Trophoblast cell (in vitro differentiated cells and primary cell): ENCODE measurements at regions not wholly inside any gene's neighbourhood (a gene's known extent, or its start where the extent isn't known, plus 50 kb on each side); places are given as distances from the start of the nearest gene placed in this dataset.

ENCODE experiments used
- DNase-seq, 2 donors: peaks; one replicate each; pipeline ENCODE4 v3.0.0-alpha.2; 2016
- H2AFZ ChIP-seq: 2 replicates; pipeline ENCODE4 v1.6.1; 2013; ENCODE audit warnings: low read length, moderate library complexity, mild to moderate bottlenecking; ENCODE audit not compliant: insufficient read depth, poor library complexity
- H2AK5ac ChIP-seq: 2 replicates; pipeline ENCODE4 v1.6.1; 2013; ENCODE audit warnings: mild to moderate bottlenecking, low read length
- H2BK120ac ChIP-seq: 2 replicates; pipeline ENCODE4 v1.6.1; 2013; ENCODE audit warnings: low read length, mild to moderate bottlenecking, moderate library complexity; ENCODE audit not compliant: insufficient read depth, poor library complexity
- H2BK12ac ChIP-seq: 2 replicates; pipeline ENCODE4 v1.6.1; 2013; ENCODE audit warnings: mild to moderate bottlenecking, low read length, moderate library complexity
- H2BK5ac ChIP-seq: 2 replicates; pipeline ENCODE4 v1.6.1; 2013; ENCODE audit warnings: low read length, low read depth, moderate library complexity, mild to moderate bottlenecking; ENCODE audit not compliant: poor library complexity
- H3K14ac ChIP-seq: 2 replicates; pipeline ENCODE4 v1.6.1; 2013; ENCODE audit warnings: mild to moderate bottlenecking, low read length
- H3K18ac ChIP-seq: 2 replicates; pipeline ENCODE4 v1.6.1; 2013; ENCODE audit warnings: mild to moderate bottlenecking, low read length
- H3K23ac ChIP-seq: 2 replicates; pipeline ENCODE4 v1.6.1; 2013; ENCODE audit warnings: low read length
- H3K27ac ChIP-seq: 2 replicates; pipeline ENCODE4 v1.5.1; 2013; ENCODE audit warnings: low read depth, mild to moderate bottlenecking, inconsistent platforms, low read length, moderate library complexity
- H3K27me3 ChIP-seq: 2 replicates; pipeline ENCODE4 v1.6.1; 2013; ENCODE audit warnings: inconsistent platforms, mild to moderate bottlenecking, low read length, moderate library complexity; ENCODE audit not compliant: insufficient read depth
- H3K36me3 ChIP-seq, 2 experiments: 1 replicate in 1 of 2; 2 replicates in 1 of 2; pipeline ENCODE4 v1.6.1; 2013; ENCODE audit warnings: low read length in 2 of 2, mild to moderate bottlenecking in 2 of 2, moderate library complexity in 1 of 2; ENCODE audit not compliant: insufficient read depth in 2 of 2, control insufficient read depth in 1 of 2
- H3K4ac ChIP-seq: 2 replicates; pipeline ENCODE4 v1.6.1; 2013; ENCODE audit warnings: low read depth, mild to moderate bottlenecking, low read length, moderate library complexity
- H3K4me1 ChIP-seq, 2 experiments: 1 replicate in 1 of 2; 2 replicates in 1 of 2; pipeline ENCODE4 v1.6.1; 2013; ENCODE audit warnings: low read length in 2 of 2, mild to moderate bottlenecking in 2 of 2, moderate library complexity in 1 of 2; ENCODE audit not compliant: insufficient read depth in 2 of 2, control insufficient read depth in 1 of 2
- H3K4me2 ChIP-seq: 2 replicates; pipeline ENCODE4 v1.6.1; 2013; ENCODE audit warnings: inconsistent platforms, mild to moderate bottlenecking, low read length, moderate library complexity
- H3K4me3 ChIP-seq: 2 replicates; pipeline ENCODE4 v1.5.1; 2013; ENCODE audit warnings: mild to moderate bottlenecking, low read depth, low read length, inconsistent platforms
- H3K79me1 ChIP-seq: one replicate; pipeline ENCODE4 v1.6.1; 2013; ENCODE audit warnings: low read length
- H3K79me2 ChIP-seq: 2 replicates; pipeline ENCODE4 v1.6.1; 2013; ENCODE audit warnings: low read length, mild to moderate bottlenecking; ENCODE audit not compliant: control insufficient read depth, insufficient read depth, poor library complexity
- H3K9ac ChIP-seq: 2 replicates; pipeline ENCODE4 v1.6.1; 2013; ENCODE audit warnings: mild to moderate bottlenecking, low read length
- H3K9me3 ChIP-seq: 2 replicates; pipeline ENCODE4 v1.6.1; 2013; ENCODE audit warnings: low read depth, mild to moderate bottlenecking, control low read depth, inconsistent platforms, low read length; ENCODE audit not compliant: insufficient read depth
- H4K12ac ChIP-seq: 2 replicates; pipeline ENCODE4 v1.6.1; 2013; ENCODE audit warnings: low read depth, mild to moderate bottlenecking, low read length, moderate library complexity
- H4K8ac ChIP-seq: 2 replicates; pipeline ENCODE4 v1.6.1; 2013; ENCODE audit warnings: low read depth, mild to moderate bottlenecking, low read length, moderate library complexity
- H4K91ac ChIP-seq: one replicate; pipeline ENCODE4 v1.6.1; 2013; ENCODE audit warnings: low read depth, mild to moderate bottlenecking, low read length, moderate library complexity
- WGBS: extraction: QIAGEN DNeasy Blood & Tissue Kit; methylation state at CpG from one replicate; pipeline ENCODE4 v1.1.7; 2013; ENCODE audit warnings: missing lambda C conversion rate; ENCODE audit not compliant: insufficient read length, insufficient coverage; ENCODE audit errors: extremely low coverage; 5-methylcytosine and 5-hydroxymethylcytosine counted together

DNA sequence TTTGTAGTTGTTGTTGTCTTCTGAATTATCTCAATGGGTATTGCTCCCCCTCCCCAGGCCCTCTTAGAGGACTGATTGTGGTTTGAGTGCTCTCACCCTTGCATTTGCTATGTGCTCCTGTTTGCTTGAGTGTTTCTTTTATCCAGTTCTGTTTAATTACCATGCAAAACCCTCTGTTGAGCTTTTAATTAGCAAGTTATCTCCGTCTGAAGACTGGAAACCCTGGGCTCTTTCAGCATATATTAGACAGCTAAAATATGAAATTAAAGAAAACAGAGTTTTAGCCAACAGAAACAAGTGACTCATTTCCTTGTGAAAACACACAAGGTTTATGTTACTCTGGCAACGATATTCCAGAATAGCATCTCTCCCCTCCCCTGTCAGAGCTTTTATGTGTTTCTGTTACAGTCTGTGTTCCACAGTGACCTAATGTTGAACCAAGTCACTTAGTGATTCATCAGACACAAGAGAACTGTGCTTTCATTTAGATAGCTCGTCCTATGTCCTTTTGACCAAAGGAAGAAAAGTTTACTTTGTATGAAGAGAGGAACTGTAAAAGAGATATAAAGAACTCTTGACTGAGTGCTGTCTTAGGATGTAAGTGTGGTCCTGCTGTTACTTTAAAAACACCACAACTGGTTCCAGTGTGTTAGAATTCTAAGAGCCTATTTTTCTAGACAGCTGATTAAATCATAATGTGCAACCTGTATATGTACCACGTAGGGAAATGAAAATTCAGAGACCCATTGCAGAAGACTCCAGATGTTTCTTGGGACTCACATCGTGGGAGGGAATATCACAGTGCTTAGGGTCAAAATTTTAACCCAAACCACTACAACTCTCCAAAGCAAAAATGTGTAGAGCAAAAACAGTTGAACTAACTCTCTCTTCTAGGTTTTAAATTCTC is 172.8 kb upstream of the RBMS1 start:
- no peak overlapping the region for H2AK5ac ChIP-seq
- no peak overlapping the region for H3K4me2 ChIP-seq
- H2BK5ac ChIP-seq, result no peak overlapping the region
- no peak overlapping the region for H4K91ac ChIP-seq
- no peaks in the 10 kb centered on the region for H3K9me3 ChIP-seq
- H3K27ac ChIP-seq, result peak overlapping the region; percentile 24
- no peak overlapping the region for H2BK120ac ChIP-seq
- H4K8ac ChIP-seq, result no peak overlapping the region
- no peak overlapping the region for H3K4ac ChIP-seq
- WGBS, result no CpG with 5 or more reads among the region's 5 CpGs
- H3K4me1 ChIP-seq, result peaks cover 0 to 2% of the 10 kb centered on the region in 2 experiments
- H3K9ac ChIP-seq, result no peak overlapping the region
- H3K14ac ChIP-seq, result no peak overlapping the region
- H3K27me3 ChIP-seq, result no peaks in the 10 kb centered on the region
- H2AFZ ChIP-seq, result no peak overlapping the region
- H3K79me2 ChIP-seq, result no peaks in the 10 kb centered on the region
- no peak overlapping the region for H3K4me3 ChIP-seq
- DNase-seq, result peak in 1 of 2 donors; percentile 37
- H3K18ac ChIP-seq, result no peak overlapping the region
- H4K12ac ChIP-seq, result no peak overlapping the region
- no peak overlapping the region for H3K23ac ChIP-seq
- no peaks in the 10 kb centered on the region for H3K79me1 ChIP-seq
- no peak overlapping the region for H2BK12ac ChIP-seq
- no peaks in the 10 kb centered on the region for H3K36me3 ChIP-seq

GRCh38 chr2:160667811-160668210 is 174.2 kb upstream of the RBMS1 start:
- Histone ChIP-seq H3K9ac (no peak overlapping the region), H3K4ac (no peak overlapping the region), H3K27me3 (no peaks in the 10 kb centered on the region), H2AFZ (no peak overlapping the region), H3K4me1 (peaks cover 0 to 2% of the 10 kb centered on the region in 2 experiments), H3K4me3 (no peak overlapping the region), H3K4me2 (no peak overlapping the region), H4K12ac (no peak overlapping the region), H3K79me1 (no peaks in the 10 kb centered on the region), H3K18ac (no peak overlapping the region), H3K14ac (no peak overlapping the region), H3K9me3 (no peaks in the 10 kb centered on the region), H2AK5ac (no peak overlapping the region), H3K79me2 (no peaks in the 10 kb centered on the region), H2BK5ac (no peak overlapping the region), H3K23ac (no peak overlapping the region), H4K91ac (no peak overlapping the region), H3K27ac (no peak overlapping the region), H2BK12ac (no peak overlapping the region), H3K36me3 (no peaks in the 10 kb centered on the region), H2BK120ac (no peak overlapping the region), H4K8ac (no peak overlapping the region)
- no peak for DNase-seq

DNA sequence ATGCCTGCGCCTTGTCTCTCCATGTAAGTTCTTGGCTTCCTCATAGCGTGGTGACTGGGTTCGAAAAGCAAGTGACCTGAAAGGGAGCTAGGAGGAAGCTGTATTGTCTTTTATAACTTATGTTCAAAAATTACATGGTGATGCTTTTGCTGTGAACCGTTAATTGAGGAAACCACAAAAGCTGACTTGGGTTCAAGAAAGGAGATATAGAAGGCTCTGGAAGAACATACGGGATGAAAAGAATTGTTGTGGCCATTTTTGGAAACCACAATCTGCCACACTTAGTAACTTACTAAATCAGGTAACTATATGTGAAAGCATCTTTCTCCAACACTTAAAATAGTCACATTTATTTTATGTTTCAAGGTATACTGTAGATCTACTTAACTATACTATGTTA is 177.0 kb upstream of the RBMS1 start:
- WGBS, result no CpG with 5 or more reads among the region's 5 CpGs
- no peak overlapping the region for H3K9ac ChIP-seq
- no peak overlapping the region for H3K4me3 ChIP-seq
- no peak for DNase-seq
- no peak overlapping the region for H4K8ac ChIP-seq
- H3K36me3 ChIP-seq, result no peaks in the 10 kb centered on the region
- H3K27me3 ChIP-seq, result no peaks in the 10 kb centered on the region
- H3K4me1 ChIP-seq, result no peaks in the 10 kb centered on the region
- no peak overlapping the region for H2BK5ac ChIP-seq
- H3K23ac ChIP-seq, result no peak overlapping the region
- H3K18ac ChIP-seq, result no peak overlapping the region
- no peak overlapping the region for H2BK120ac ChIP-seq
- no peaks in the 10 kb centered on the region for H3K79me2 ChIP-seq
- H4K91ac ChIP-seq, result no peak overlapping the region
- no peak overlapping the region for H2AK5ac ChIP-seq
- no peak overlapping the region for H2BK12ac ChIP-seq
- H3K14ac ChIP-seq, result no peak overlapping the region
- no peak overlapping the region for H3K27ac ChIP-seq
- H2AFZ ChIP-seq, result no peak overlapping the region
- H3K9me3 ChIP-seq, result no peaks in the 10 kb centered on the region
- H3K4ac ChIP-seq, result no peak overlapping the region
- no peak overlapping the region for H3K4me2 ChIP-seq
- H4K12ac ChIP-seq, result no peak overlapping the region
- no peaks in the 10 kb centered on the region for H3K79me1 ChIP-seq

GRCh38 chr2:160672211-160672610 is 178.6 kb upstream of the RBMS1 start:
- no peak for DNase-seq
- Histone ChIP-seq H2BK120ac (no peak overlapping the region), H3K18ac (no peak overlapping the region), H4K91ac (no peak overlapping the region), H3K4me2 (no peak overlapping the region), H3K27ac (no peak overlapping the region), H3K9ac (no peak overlapping the region), H2BK5ac (no peak overlapping the region), H3K79me1 (no peaks in the 10 kb centered on the region), H3K4me3 (no peak overlapping the region), H3K14ac (no peak overlapping the region), H2AK5ac (no peak overlapping the region), H3K4me1 (no peaks in the 10 kb centered on the region), H3K36me3 (no peaks in the 10 kb centered on the region), H3K9me3 (no peaks in the 10 kb centered on the region), H2AFZ (no peak overlapping the region), H3K4ac (no peak overlapping the region), H4K12ac (no peak overlapping the region), H3K79me2 (no peaks in the 10 kb centered on the region), H2BK12ac (no peak overlapping the region), H4K8ac (no peak overlapping the region), H3K27me3 (no peaks in the 10 kb centered on the region), H3K23ac (no peak overlapping the region)
- no CpG with 5 or more reads among the region's 1 CpG for WGBS
